DMS79 treated with DMSO at 0.1 percent for 48 hours (cell line): ENCODE measurements at regions not wholly inside any gene's neighbourhood (a gene's known extent, or its start where the extent isn't known, plus 50 kb on each side); places are given as distances from the start of the nearest gene placed in this dataset.

Experiments
- DNase-seq: peaks from one replicate; lab custom pipeline; 2025; lab: John Stamatoyannopoulos, UW

GRCh38 chr1:227450489-227450888 is 112.9 kb upstream of the ZNF678 start:
- no peak for DNase-seq

GRCh38 chr1:227449741-227450441 is 113.5 kb upstream of the ZNF678 start:
- DNase-seq: no peak

GRCh38 chr1:227449051-227449450 is 114.3 kb upstream of the ZNF678 start:
- no peak for DNase-seq

- DNase-seq: no peak
Measured at GRCh38 chr1:227447531-227447990, 115.8 kb upstream of the ZNF678 start.

GRCh38 chr1:227445746-227446145 is 117.6 kb upstream of the ZNF678 start:
- no peak for DNase-seq

- DNase-seq: no peak
Measured at GRCh38 chr1:227445092-227445674, 118.2 kb upstream of the ZNF678 start.

- DNase-seq: no peak
Measured at GRCh38 chr1:227440182-227440581, 121.9 kb upstream of the CDC42BPA start.

- DNase-seq: peak; percentile 95
Measured at GRCh38 chr1:227437495-227438008, 119.3 kb upstream of the CDC42BPA start.

GRCh38 chr1:227434808-227435444 is 116.6 kb upstream of the CDC42BPA start:
- DNase-seq: no peak

- no peak for DNase-seq
Measured at GRCh38 chr1:227433663-227434341, 115.5 kb upstream of the CDC42BPA start.

- no peak for DNase-seq
Measured at GRCh38 chr1:227432981-227433380, 114.7 kb upstream of the CDC42BPA start.

- DNase-seq: no peak
Measured at GRCh38 chr1:227432181-227432535, 113.9 kb upstream of the CDC42BPA start.

GRCh38 chr1:227429447-227430359 is 111.4 kb upstream of the CDC42BPA start:
- DNase-seq: no peak

- no peak for DNase-seq
Measured at GRCh38 chr1:227428803-227429202, 110.5 kb upstream of the CDC42BPA start.

- DNase-seq: no peak
Measured at GRCh38 chr1:227427411-227427810, 109.1 kb upstream of the CDC42BPA start.

GRCh38 chr1:227424953-227425352 is 106.7 kb upstream of the CDC42BPA start:
- DNase-seq: no peak

- no peak for DNase-seq
Measured at GRCh38 chr1:227424159-227424680, 105.9 kb upstream of the CDC42BPA start.

GRCh38 chr1:227422581-227422980 is 104.3 kb upstream of the CDC42BPA start:
- no peak for DNase-seq

- no peak for DNase-seq
Measured at GRCh38 chr1:227420147-227420546, 101.9 kb upstream of the CDC42BPA start.

- no peak for DNase-seq
Measured at GRCh38 chr1:227417756-227418480, 99.6 kb upstream of the CDC42BPA start.
